Activated T-cell treated with anti-CD3 and anti-CD28 coated beads for 24 hours (primary cell): ENCODE measurements at regions not wholly inside any gene's neighbourhood (a gene's known extent, or its start where the extent isn't known, plus 50 kb on each side); places are given as distances from the start of the nearest gene placed in this dataset.

Experiments used
- DNase-seq: peaks from one replicate; pipeline ENCODE4 v3.0.0-alpha.2; 2020; ENCODE audit warnings: low read depth

DNA sequence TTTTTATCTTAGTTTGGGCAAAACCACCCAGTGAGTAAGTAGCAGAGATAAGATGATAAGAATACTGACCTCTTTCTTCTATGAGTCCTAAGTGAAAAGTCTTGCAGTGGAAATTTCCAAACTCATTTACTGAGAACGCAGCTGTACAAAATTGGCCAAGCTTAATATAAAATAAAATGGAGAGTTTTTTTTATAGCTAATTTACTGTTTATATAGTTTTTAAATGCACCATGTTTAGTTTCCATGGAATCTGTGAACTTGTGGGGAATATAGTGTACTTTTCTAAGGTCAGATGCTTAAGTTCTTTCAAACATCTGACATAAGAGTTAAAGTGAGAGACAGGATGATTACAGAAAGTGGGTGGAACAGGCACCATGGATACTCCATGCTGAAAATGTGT is 833.5 kb downstream of the ADGRL2 start:
- DNase-seq, result no peak

GRCh38 chr1:82632155-82632554 is 831.4 kb downstream of the ADGRL2 start:
- no peak for DNase-seq

GRCh38 chr1:82628887-82629286 is 828.2 kb downstream of the ADGRL2 start:
- no peak for DNase-seq

DNA sequence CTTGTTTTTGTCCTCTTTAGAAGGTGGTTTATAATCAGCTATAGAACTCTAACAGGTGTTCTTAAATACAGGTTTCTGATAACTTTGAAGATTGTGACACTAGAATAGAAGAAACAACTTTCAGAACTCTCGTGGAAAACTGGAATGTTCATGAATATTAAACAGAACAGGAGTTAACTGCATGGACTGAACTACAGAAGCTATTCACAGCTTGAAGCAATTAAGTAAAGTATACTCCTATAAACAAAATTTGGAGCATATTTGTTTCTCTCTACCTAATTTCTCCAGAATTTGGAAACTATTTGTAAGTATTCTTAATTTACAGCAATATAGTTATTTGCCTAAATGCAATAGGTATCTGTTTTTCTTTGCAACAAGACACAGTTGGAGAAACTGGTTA is 824.8 kb downstream of the ADGRL2 start:
- no peak for DNase-seq

GRCh38 chr1:82621076-82621475 is 820.3 kb downstream of the ADGRL2 start:
- DNase-seq, result no peak

DNA sequence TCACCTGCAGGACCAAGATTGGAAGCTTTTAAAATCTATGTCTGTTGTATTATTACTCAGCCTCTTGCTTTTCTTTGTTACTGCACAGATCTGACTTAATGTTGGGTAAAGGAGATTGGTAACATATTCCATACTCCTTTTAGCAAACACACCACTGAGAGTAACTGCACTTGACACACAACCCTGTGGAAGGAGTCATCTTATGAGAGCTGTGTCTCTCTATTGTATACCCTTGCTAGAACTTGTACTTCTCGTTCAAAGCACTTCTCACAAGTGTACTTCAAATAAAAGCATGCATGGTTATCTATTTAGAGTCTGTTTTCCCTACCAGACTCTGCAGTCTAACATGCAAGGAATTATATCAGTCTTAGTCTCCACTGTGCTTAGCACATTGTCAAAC is 813.4 kb downstream of the ADGRL2 start:
- DNase-seq, result no peak

- DNase-seq, result no peak
Observed at GRCh38 chr1:82612986-82613385, 812.3 kb downstream of the ADGRL2 start.

DNA sequence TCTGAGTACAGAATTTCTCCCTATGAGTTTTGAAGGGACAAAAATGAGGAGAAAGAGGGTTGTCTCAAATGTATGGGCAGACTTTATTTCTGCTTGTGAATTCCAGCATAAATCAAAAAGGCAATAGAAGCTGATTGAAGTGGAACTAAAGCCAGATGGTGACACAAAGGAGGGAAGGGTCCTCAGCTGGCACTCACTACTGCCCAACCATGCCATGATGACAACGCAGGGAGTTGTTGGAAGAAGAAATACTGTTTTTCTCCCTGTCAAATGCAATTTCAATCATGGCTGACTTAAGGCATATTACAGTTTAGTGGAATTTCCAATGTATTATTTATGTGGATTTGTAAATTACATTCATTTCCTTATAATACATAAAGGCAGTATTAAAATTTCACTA is 805.8 kb downstream of the ADGRL2 start:
- DNase-seq, result no peak

DNA sequence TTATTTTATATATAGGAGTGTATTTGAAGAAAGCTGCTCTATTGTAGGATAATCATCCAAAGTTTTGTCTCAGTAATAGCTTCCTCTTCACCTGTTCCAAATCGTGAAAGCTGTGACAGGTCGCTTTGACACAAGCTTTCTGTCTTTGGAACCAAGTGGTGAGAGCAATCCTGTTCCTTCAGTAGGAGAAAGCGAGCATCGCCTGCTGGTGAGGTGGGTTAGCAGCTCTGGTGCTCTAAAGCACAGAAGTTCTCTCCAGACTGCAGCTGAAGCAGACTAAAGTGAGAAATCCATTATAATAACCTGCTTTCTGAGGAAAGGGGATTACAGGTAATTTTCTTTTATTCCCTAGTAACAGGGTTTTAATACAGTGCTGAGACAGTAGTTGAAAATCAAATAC is 803.8 kb downstream of the ADGRL2 start:
- DNase-seq, result no peak

- DNase-seq, result no peak
Observed at GRCh38 chr1:82600314-82600713, 799.6 kb downstream of the ADGRL2 start.

DNA sequence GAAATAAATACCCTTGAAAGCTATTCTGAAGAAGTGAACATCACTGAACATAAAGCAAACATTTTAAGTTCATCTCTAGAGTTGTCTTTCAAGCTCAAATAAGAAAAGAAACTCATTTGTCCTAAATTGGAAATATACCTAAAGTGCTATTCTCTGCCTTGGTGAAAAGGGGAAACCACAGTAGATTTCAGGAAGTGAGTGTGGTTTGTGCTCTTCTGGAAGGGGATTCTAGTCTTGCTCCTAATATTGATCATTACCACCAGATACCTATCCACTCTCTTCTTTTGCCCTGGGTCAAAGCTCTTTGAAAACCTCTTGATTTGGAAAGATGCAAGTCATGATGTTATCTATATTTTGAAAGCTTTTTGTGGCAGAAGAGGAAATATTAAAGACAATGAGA is 798.1 kb downstream of the ADGRL2 start:
- DNase-seq, result no peak

GRCh38 chr1:82598337-82598736 is 797.6 kb downstream of the ADGRL2 start:
- no peak for DNase-seq

DNA sequence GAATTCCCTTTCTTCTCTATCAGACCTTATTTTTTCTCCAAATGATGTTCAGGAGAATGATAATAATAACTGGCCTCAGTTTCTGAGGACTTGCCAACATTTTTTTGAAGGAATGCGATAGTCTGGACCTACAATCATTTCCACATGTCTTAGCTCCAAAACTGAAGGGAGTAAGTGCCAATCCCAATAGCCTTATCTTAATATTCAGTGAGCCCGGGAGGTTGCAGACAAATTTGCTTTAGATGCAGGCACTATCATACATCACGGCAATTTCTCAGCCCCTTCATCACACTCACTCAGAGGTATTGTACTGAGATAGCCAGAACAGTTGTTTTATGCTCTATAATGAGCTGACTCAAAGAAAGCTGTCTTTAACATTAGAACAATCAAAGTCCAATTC is 796.9 kb downstream of the ADGRL2 start:
- DNase-seq, result no peak

GRCh38 chr1:82597141-82597540 is 796.4 kb downstream of the ADGRL2 start:
- DNase-seq, result no peak

GRCh38 chr1:82593561-82593960 is 792.8 kb downstream of the ADGRL2 start:
- DNase-seq, result no peak

GRCh38 chr1:82589588-82589987 is 788.9 kb downstream of the ADGRL2 start:
- no peak for DNase-seq

DNA sequence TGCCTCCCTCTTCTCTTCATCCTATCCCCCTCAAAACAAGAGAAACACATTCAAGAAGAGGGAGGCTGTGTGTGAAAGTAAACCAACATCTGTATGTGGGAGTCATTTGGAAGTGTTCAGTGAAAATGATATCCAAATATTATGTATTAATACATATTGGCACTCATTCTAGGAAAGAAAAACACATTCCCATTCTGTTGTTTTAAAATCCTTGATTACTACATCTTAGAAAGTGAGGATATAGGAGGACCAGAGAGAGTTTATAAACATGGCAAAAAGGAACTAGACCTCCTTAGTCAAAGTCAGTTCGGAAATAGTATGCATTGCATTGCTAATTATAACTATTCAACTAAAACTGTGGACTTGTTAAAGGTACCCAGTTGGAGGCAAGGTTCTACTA is 786.6 kb downstream of the ADGRL2 start:
- no peak for DNase-seq

- no peak for DNase-seq
Observed at GRCh38 chr1:82586473-82586872, 785.7 kb downstream of the ADGRL2 start.

DNA sequence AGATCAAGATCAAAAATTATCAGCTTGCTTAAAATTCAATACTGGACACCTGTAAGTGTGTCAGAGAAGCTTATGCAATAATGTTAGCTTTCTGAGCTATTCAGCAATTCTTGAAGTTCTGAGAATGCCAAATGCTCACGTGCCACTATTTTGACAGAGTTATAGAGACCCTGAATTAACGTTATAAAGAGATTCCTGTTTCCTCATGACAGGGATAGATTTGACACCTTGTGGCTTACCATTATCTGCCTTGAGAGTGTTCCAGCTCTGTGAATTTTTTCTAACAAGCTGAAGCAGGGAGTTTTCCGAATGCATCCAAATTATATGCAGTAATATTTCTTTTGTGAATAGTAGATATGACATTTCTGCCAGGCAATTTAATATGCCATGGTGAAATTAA is 781.6 kb downstream of the ADGRL2 start:
- no peak for DNase-seq

DNA sequence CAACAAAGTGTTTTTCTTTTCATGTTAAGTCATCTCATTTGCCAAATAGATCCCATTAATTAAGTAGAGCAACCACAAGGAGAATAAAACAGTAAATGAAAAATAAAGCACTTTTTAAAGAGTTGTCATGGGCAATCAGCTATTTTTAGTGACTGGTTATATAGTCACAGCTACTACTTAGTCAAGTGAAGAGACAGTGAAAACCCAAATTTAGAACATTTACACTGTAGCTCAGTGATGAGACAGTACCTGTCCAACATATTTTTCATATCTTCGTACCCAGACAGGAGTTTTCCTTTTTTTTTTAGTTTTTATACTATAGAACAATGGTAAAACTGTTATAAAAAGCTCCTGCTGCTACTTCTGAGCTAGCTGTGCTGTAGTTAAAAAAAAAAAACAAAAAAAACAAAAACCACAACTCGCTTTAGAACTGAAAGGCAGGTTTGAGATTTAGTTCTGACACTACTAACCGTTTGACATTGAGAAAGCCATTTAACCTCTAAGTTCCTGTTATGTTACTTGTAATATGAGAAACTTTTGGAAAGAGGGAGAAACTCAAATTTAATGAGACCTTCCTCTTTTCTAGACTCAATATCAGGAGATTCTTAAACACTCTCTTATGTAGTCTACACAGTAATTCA is 777.5 kb downstream of the ADGRL2 start:
- DNase-seq, result no peak

GRCh38 chr1:82567348-82567747 is 766.6 kb downstream of the ADGRL2 start:
- DNase-seq, result no peak

DNA sequence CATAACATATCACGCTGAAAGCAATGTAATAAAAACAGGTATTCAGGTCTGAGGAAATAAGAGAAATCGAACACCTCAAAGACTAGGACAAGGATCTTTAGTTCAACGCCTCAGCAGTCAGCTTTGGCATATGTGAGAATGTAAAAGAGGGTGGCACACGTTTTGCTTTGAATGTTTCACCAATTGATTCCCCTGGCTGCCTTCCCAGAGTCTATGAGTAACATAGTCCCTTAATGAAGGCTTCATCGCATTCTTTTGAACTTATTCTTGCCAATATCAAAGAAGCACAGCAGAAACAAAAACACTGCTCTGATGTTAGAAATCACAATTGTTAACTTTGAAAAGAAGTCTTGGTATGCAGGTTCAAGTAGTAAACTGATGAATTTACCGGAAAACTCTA is 764.8 kb downstream of the ADGRL2 start:
- no peak for DNase-seq

- DNase-seq, result no peak
Observed at GRCh38 chr1:82565146-82565545, 764.4 kb downstream of the ADGRL2 start.

DNA sequence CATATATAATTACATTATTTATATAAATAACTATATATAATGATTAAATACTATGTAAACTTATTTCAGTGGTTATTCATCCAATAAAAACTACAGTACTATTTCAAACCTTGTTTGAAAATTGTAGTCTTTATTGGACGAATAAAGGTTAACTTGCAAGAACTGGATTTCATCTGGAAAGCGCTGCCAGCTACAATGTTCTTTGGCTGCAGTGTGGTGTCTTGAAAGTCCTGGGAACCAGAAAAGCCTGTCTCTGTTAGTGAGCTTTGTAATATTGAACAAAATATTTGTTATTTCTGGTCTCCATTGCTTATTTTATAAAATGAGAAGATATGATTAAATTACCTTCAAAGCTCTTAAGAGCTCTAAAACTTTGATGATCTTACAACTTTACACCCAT is 763.6 kb downstream of the ADGRL2 start:
- DNase-seq, result no peak

- no peak for DNase-seq
Observed at GRCh38 chr1:82562448-82562847, 761.7 kb downstream of the ADGRL2 start.
